Parathyroid adenoma (tissue), 2 donors: ENCODE measurements at regions not wholly inside any gene's neighbourhood (a gene's known extent, or its start where the extent isn't known, plus 50 kb on each side); places are given as distances from the start of the nearest gene placed in this dataset.

Experiments used
- H2AFZ ChIP-seq: fragments of 300-600 bp; sonication (generic); one replicate; pipeline ENCODE4 v1.7.0; 2017; ENCODE audit warnings: antibody characterized with exemption, mild to moderate bottlenecking
- H3K27ac ChIP-seq: fragments of 300-600 bp; sonication (generic); one replicate; pipeline ENCODE4 v1.7.0; 2017
- H3K27me3 ChIP-seq: fragments of 300-600 bp; sonication (generic); one replicate; pipeline ENCODE4 v1.7.0; 2017; ENCODE audit warnings: low read length; ENCODE audit not compliant: control insufficient read depth, insufficient read depth
- H3K36me3 ChIP-seq: fragments of 300-600 bp; sonication (generic); one replicate; pipeline ENCODE4 v1.7.0; 2017; ENCODE audit warnings: low read length; ENCODE audit not compliant: control insufficient read depth, insufficient read depth
- H3K4me1 ChIP-seq: fragments of 300-600 bp; sonication (generic); one replicate; pipeline ENCODE4 v1.7.0; 2017; ENCODE audit warnings: control low read depth
- H3K4me2 ChIP-seq: fragments of 300-600 bp; sonication (generic); one replicate; pipeline ENCODE4 v1.7.0; 2017; ENCODE audit warnings: low read length
- H3K4me3 ChIP-seq: fragments of 300-600 bp; sonication (generic); one replicate; pipeline ENCODE4 v1.7.0; 2017; ENCODE audit warnings: low read depth, low read length
- H3K79me2 ChIP-seq: fragments of 300-600 bp; sonication (generic); one replicate; pipeline ENCODE4 v1.7.0; 2017; ENCODE audit warnings: control low read depth
- H3K9ac ChIP-seq: fragments of 300-600 bp; sonication (generic); one replicate; pipeline ENCODE4 v1.7.0; 2017; ENCODE audit warnings: mild to moderate bottlenecking
- H3K9me3 ChIP-seq: fragments of 300-600 bp; sonication (generic); one replicate; pipeline ENCODE4 v1.7.0; 2017; ENCODE audit warnings: low read length; ENCODE audit not compliant: control insufficient read depth
- CTCF ChIP-seq: fragments of 300-600 bp; sonication (generic); IDR thresholded peaks from one replicate; pipeline ENCODE4 v1.7.0; 2017; ENCODE audit warnings: antibody characterized with exemption, mild to moderate bottlenecking
- donor health status: primary hyperparathyroidism.

GRCh38 chr4:126344472-126344871 is 1029.7 kb downstream of the FAT4 start:
- no peak overlapping the region for H3K4me2 ChIP-seq
- no peak overlapping the region for H3K9ac ChIP-seq
- no peak for TF ChIP-seq CTCF
- H3K79me2 ChIP-seq = no peaks in the 10 kb centered on the region
- H3K36me3 ChIP-seq = no peaks in the 10 kb centered on the region
- no peak overlapping the region for H2AFZ ChIP-seq
- H3K4me3 ChIP-seq = no peak overlapping the region
- no peaks in the 10 kb centered on the region for H3K4me1 ChIP-seq
- no peaks in the 10 kb centered on the region for H3K27me3 ChIP-seq
- H3K9me3 ChIP-seq = no peaks in the 10 kb centered on the region
- no peak overlapping the region for H3K27ac ChIP-seq

- Histone ChIP-seq H3K27ac (no peak overlapping the region), H3K9me3 (no peaks in the 10 kb centered on the region), H3K79me2 (no peaks in the 10 kb centered on the region), H3K36me3 (no peaks in the 10 kb centered on the region), H3K4me2 (no peak overlapping the region), H3K9ac (no peak overlapping the region), H3K4me3 (no peak overlapping the region), H3K4me1 (no peaks in the 10 kb centered on the region), H3K27me3 (no peaks in the 10 kb centered on the region), H2AFZ (no peak overlapping the region)
- no peak for TF ChIP-seq CTCF
Observed at GRCh38 chr4:126346654-126347053, 1031.9 kb downstream of the FAT4 start.

- H3K27me3 ChIP-seq = no peaks in the 10 kb centered on the region
- H3K4me2 ChIP-seq = no peak overlapping the region
- no peak overlapping the region for H3K4me3 ChIP-seq
- no peaks in the 10 kb centered on the region for H3K9me3 ChIP-seq
- no peaks in the 10 kb centered on the region for H3K79me2 ChIP-seq
- TF ChIP-seq CTCF = no peak
- H3K27ac ChIP-seq = no peak overlapping the region
- no peak overlapping the region for H2AFZ ChIP-seq
- no peaks in the 10 kb centered on the region for H3K4me1 ChIP-seq
- H3K9ac ChIP-seq = no peak overlapping the region
- H3K36me3 ChIP-seq = no peaks in the 10 kb centered on the region
Observed at GRCh38 chr4:126354784-126355183, 1040.0 kb downstream of the FAT4 start.

GRCh38 chr4:126358041-126358440 is 1043.3 kb downstream of the FAT4 start:
- no peak for TF ChIP-seq CTCF

GRCh38 chr4:126361287-126361686 is 1046.5 kb downstream of the FAT4 start:
- H3K27ac ChIP-seq = no peak overlapping the region
- H3K9me3 ChIP-seq = no peaks in the 10 kb centered on the region
- no peaks in the 10 kb centered on the region for H3K27me3 ChIP-seq
- H3K4me3 ChIP-seq = no peak overlapping the region
- TF ChIP-seq CTCF = no peak
- H3K4me1 ChIP-seq = no peaks in the 10 kb centered on the region
- H3K9ac ChIP-seq = no peak overlapping the region
- H2AFZ ChIP-seq = no peak overlapping the region
- no peak overlapping the region for H3K4me2 ChIP-seq
- H3K36me3 ChIP-seq = no peaks in the 10 kb centered on the region
- H3K79me2 ChIP-seq = no peaks in the 10 kb centered on the region

More at GRCh38 chr4:126358041-126358440, 1043.3 kb downstream of the FAT4 start:
- H3K27ac ChIP-seq = no peak overlapping the region
- H3K9me3 ChIP-seq = no peaks in the 10 kb centered on the region
- no peaks in the 10 kb centered on the region for H3K27me3 ChIP-seq
- no peak overlapping the region for H3K4me2 ChIP-seq
- H3K36me3 ChIP-seq = no peaks in the 10 kb centered on the region
- H3K4me1 ChIP-seq = no peaks in the 10 kb centered on the region
- H3K4me3 ChIP-seq = no peak overlapping the region
- H3K9ac ChIP-seq = no peak overlapping the region
- no peaks in the 10 kb centered on the region for H3K79me2 ChIP-seq
- no peak overlapping the region for H2AFZ ChIP-seq
